WTC11 (cell line): ENCODE measurements at regions not wholly inside any gene's neighbourhood (a gene's known extent, or its start where the extent isn't known, plus 50 kb on each side); places are given as distances from the start of the nearest gene placed in this dataset.

ENCODE experiments used
- ATAC-seq: fragments of 200-7000 bp; cut with Tn5 transposase; 2 replicates; pipeline ENCODE4 v1.10.0; 2021; ENCODE audit warnings: mild to moderate bottlenecking, moderate library complexity
- CTCF ChIA-PET: fragments of 300-600 bp; sonication (Branson Sonifier 250); formaldehyde crosslinking; loops from one replicate; lab custom pipeline; 2021; ENCODE audit warnings: antibody characterized with exemption; lab: Charles Lee
- POLR2A ChIA-PET: fragments of 350-600 bp; sonication (Branson Sonifier 250); formaldehyde crosslinking; loops from one replicate; lab custom pipeline; 2021; ENCODE audit warnings: antibody characterized with exemption; lab: Charles Lee
- DNase-seq: peaks from one replicate; pipeline ENCODE4 v3.0.0; 2021; ENCODE audit warnings: low spot score
- H3K27ac Mint-ChIP-seq: 2 replicates; pipeline ENCODE4 v1.8.0; 2021; ENCODE audit warnings: mixed read lengths
- H3K27me3 Mint-ChIP-seq: 2 replicates; pipeline ENCODE4 v1.8.0; 2021; ENCODE audit warnings: low read depth, mild to moderate bottlenecking, moderate library complexity, mixed read lengths
- H3K36me3 Mint-ChIP-seq: 2 replicates; pipeline ENCODE4 v1.8.0; 2021; ENCODE audit warnings: mixed read lengths
- H3K4me1 Mint-ChIP-seq: 2 replicates; pipeline ENCODE4 v1.8.0; 2022; ENCODE audit warnings: mixed read lengths
- H3K4me3 Mint-ChIP-seq: 2 replicates; pipeline ENCODE4 v1.8.0; 2021; ENCODE audit warnings: mild to moderate bottlenecking, moderate library complexity, mixed read lengths
- H3K9me3 Mint-ChIP-seq: 2 replicates; pipeline ENCODE4 v1.8.0; 2021; ENCODE audit warnings: mixed read lengths
- CDX4 ChIP-seq: fragments of 250-450 bp; sonication (Bioruptor Pico); IDR thresholded peaks from 2 replicates; pipeline ENCODE4 v1.9.0; 2021; ENCODE audit warnings: moderate library complexity, mild to moderate bottlenecking, inconsistent platforms, borderline replicate concordance
- E2F1 ChIP-seq: sonication (generic); formaldehyde crosslinking; IDR thresholded peaks from 2 replicates; pipeline ENCODE4 v1.8.0; 2022; ENCODE audit warnings: mild to moderate bottlenecking, missing genetic modification reagents
- ELF4 ChIP-seq: sonication (generic); formaldehyde crosslinking; IDR thresholded peaks from 2 replicates; pipeline ENCODE4 v1.8.1; 2022; ENCODE audit warnings: low read depth, mild to moderate bottlenecking, moderate library complexity, missing genetic modification reagents
- EMX1 ChIP-seq: fragments of 250-450 bp; sonication (Bioruptor Pico); IDR thresholded peaks from 2 replicates; pipeline ENCODE4 v1.8.0; 2021; ENCODE audit warnings: mild to moderate bottlenecking
- ERG ChIP-seq: fragments of 250-450 bp; sonication (Bioruptor Pico); IDR thresholded peaks from 2 replicates; pipeline ENCODE4 v1.8.0; 2021; ENCODE audit warnings: mild to moderate bottlenecking
- HMGA2 ChIP-seq: fragments of 250-450 bp; sonication (Bioruptor Pico); IDR thresholded peaks from 2 replicates; pipeline ENCODE4 v1.4.0; 2021; ENCODE audit warnings: mild to moderate bottlenecking, moderate library complexity
- IRF2 ChIP-seq: sonication (generic); formaldehyde crosslinking; IDR thresholded peaks from 2 replicates; pipeline ENCODE4 v1.8.0; 2022; ENCODE audit warnings: low read depth, missing genetic modification reagents, borderline replicate concordance
- JUN ChIP-seq: sonication (generic); formaldehyde crosslinking; IDR thresholded peaks from 2 replicates; pipeline ENCODE4 v1.8.0; 2023; ENCODE audit warnings: mild to moderate bottlenecking, missing genetic modification reagents
- MAX ChIP-seq: sonication (generic); formaldehyde crosslinking; IDR thresholded peaks from 2 replicates; pipeline ENCODE4 v1.8.0; 2022; ENCODE audit warnings: mild to moderate bottlenecking, missing genetic modification reagents
- NR1H2 ChIP-seq: sonication (generic); formaldehyde crosslinking; IDR thresholded peaks from 2 replicates; pipeline ENCODE4 v1.9.0; 2021; ENCODE audit warnings: mild to moderate bottlenecking, moderate library complexity, missing genetic modification reagents
- PREB ChIP-seq: sonication (generic); formaldehyde crosslinking; IDR thresholded peaks from 2 replicates; pipeline ENCODE4 v1.8.1; 2022; ENCODE audit warnings: mild to moderate bottlenecking, missing genetic modification reagents, moderate library complexity, borderline replicate concordance
- STAT6 ChIP-seq: sonication (generic); formaldehyde crosslinking; conservative IDR thresholded peaks from 2 replicates; pipeline ENCODE4 v1.8.1; 2023; ENCODE audit warnings: mild to moderate bottlenecking, low read depth, missing genetic modification reagents, moderate library complexity
- TEAD1 ChIP-seq: sonication (generic); formaldehyde crosslinking; IDR thresholded peaks from 2 replicates; pipeline ENCODE4 v1.8.0; 2022; ENCODE audit warnings: mild to moderate bottlenecking, missing genetic modification reagents
- ZNF121 ChIP-seq: sonication (generic); formaldehyde crosslinking; IDR thresholded peaks from 2 replicates; pipeline ENCODE4 v1.8.0; 2023; ENCODE audit warnings: missing genetic modification reagents
- ZNF232 ChIP-seq: sonication (generic); formaldehyde crosslinking; IDR thresholded peaks from 2 replicates; pipeline ENCODE4 v1.8.0; 2022; ENCODE audit warnings: mild to moderate bottlenecking, missing genetic modification reagents
- ZNF396 ChIP-seq: fragments of 250-450 bp; sonication (Bioruptor Pico); IDR thresholded peaks from 2 replicates; pipeline ENCODE4 v1.8.0; 2021; ENCODE audit warnings: mild to moderate bottlenecking, moderate library complexity, borderline replicate concordance
- ZSCAN18 ChIP-seq: fragments of 250-450 bp; sonication (Bioruptor Pico); IDR thresholded peaks from 2 replicates; pipeline ENCODE4 v2.1.2; 2022; ENCODE audit warnings: mild to moderate bottlenecking, moderate library complexity

GRCh38 chr12:115225845-115226244 lies 541.9 kb upstream of the TBX3 start:
- CTCF ChIA-PET: no interaction called here
- Mint-ChIP-seq H3K27ac (no peak overlapping the region), H3K27me3 (no peaks in the 10 kb centered on the region), H3K4me3 (no peak overlapping the region), H3K4me1 (no peaks in the 10 kb centered on the region), H3K36me3 (no peaks in the 10 kb centered on the region), H3K9me3 (no peaks in the 10 kb centered on the region)
- DNase-seq: no peak
- TF ChIP-seq ERG (CRISPR knock-in tag) (no peak), ZNF121 (no peak), ELF4 (CRISPR knock-in tag) (no peak), MAX (CRISPR knock-in tag) (no peak), ZSCAN18 (CRISPR knock-in tag) (no peak), HMGA2 (no peak)
- POLR2A ChIA-PET: no interaction called here
- no peak for ATAC-seq

GRCh38 chr12:115223991-115224390 lies 540.0 kb upstream of the TBX3 start:
- Mint-ChIP-seq H3K4me3 (no peak overlapping the region), H3K27ac (no peak overlapping the region), H3K27me3 (no peaks in the 10 kb centered on the region; the same call in 1 of the 2 replicates), H3K4me1 (no peaks in the 10 kb centered on the region), H3K36me3 (no peaks in the 10 kb centered on the region)
- CTCF ChIA-PET: interaction anchor here (0.6 kb wide), 1 partner anchor 1068 kb away, joined by 4 read pairs; no protein-coding TSS in a partner anchor
- POLR2A ChIA-PET: interaction anchor here (0.7 kb wide), 1 partner anchor 13 kb away, joined by 4 read pairs; no protein-coding TSS in a partner anchor
- no peak for ATAC-seq
- TF ChIP-seq ZNF396 (CRISPR knock-in tag): no peak
- TF ChIP-seq IRF2 (CRISPR knock-in tag): no peak
- TF ChIP-seq E2F1 (CRISPR knock-in tag): no peak
- no peak for TF ChIP-seq ZNF232 (CRISPR knock-in tag)
- no peak for TF ChIP-seq NR1H2
- no peak for TF ChIP-seq EMX1 (CRISPR knock-in tag)
- no peak for TF ChIP-seq PREB (CRISPR knock-in tag)
- TF ChIP-seq JUN (CRISPR knock-in tag): no peak
- no peak for TF ChIP-seq ELF4 (CRISPR knock-in tag)
- TF ChIP-seq STAT6 (CRISPR knock-in tag): no peak
- TF ChIP-seq TEAD1 (CRISPR knock-in tag): no peak
- no peak for TF ChIP-seq CDX4
- TF ChIP-seq, all 79 proteins: peak for 0
- H3K9me3 Mint-ChIP-seq: no peaks in the 10 kb centered on the region
- no peak for DNase-seq
